ENCODE measurements at regions not wholly inside any gene's neighbourhood (a gene's known extent, or its start where the extent isn't known, plus 50 kb on each side); places are given as distances from the start of the nearest gene placed in this dataset.
"Not testable (repeated sequence)": the region's sequence is repeated elsewhere in the genome, so short reads cannot be mapped to it uniquely, and the experiment has no call there.

- DNase-seq: no peak
These were observed 125.3 kb downstream of the GLUD2 start for GRCh38 chrX:121172703-121173102.

GRCh38 chrX:121179972-121180371, 132.6 kb downstream of the GLUD2 start:
- no peak for DNase-seq

DNA sequence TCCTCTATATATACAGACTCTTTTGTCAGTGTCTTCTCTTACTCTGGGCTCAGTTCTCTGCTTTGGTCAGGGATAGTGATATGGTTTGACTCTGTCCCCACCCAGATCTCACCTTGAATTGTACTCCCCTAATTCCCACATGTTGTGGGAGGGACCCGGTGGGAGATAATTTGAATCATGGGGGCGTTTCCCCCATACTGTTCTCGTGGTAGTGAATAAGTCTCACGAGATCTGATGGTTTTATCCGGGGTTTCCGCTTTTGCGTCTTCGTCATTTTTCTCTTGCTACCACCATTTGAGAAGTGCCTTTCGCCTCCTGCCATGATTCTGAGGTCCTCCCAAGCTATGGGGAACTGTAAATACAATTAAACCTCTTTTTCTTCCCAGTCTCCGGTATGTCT, 144.4 kb downstream of the GLUD2 start:
- DNase-seq: no peak

GRCh38 chrX:121195719-121196118, 148.3 kb downstream of the GLUD2 start:
- no peak for DNase-seq

- DNase-seq: not testable (repeated sequence)
These were observed 149.5 kb downstream of the GLUD2 start for GRCh38 chrX:121196872-121197444.

- DNase-seq: no peak
These were observed 161.2 kb downstream of the GLUD2 start for GRCh38 chrX:121208563-121208962.

- DNase-seq: no peak
These were observed 169.4 kb downstream of the GLUD2 start for GRCh38 chrX:121216641-121217374.

DNA sequence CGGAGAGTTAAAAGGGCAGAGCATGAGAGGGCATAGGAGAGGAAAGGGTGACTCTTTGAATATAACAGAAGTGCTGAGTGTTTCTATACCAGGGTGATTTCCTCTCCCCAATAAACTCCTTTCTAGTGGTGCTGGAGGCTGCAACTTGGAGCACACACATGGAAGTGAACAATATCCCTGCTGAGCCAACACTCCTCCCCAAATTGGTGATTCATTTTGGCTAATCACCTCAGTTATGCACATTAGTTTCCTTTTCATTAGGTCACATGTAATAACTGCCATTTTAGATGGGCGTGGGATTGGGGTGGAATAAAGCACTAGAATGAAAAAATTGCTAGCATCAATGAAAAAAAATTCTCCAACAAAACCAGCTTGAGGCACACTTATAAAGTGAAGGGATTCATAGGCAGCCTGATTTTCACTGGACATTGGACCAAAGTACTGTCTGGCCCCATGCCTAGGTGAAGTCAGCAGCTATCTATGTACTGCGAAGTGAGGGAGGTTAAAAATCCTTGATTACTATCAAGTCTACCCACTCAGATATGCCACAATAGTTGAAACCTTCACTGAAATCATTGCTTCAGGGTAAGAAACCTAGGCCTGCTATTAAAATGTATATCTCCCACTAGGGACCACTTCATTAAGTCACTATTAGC, 174.0 kb downstream of the GLUD2 start:
- DNase-seq: no peak

- no peak for DNase-seq
These were observed 180.5 kb downstream of the GLUD2 start for GRCh38 chrX:121227888-121228287.

GRCh38 chrX:121231566-121232358, 184.4 kb downstream of the GLUD2 start:
- DNase-seq: no peak

DNA sequence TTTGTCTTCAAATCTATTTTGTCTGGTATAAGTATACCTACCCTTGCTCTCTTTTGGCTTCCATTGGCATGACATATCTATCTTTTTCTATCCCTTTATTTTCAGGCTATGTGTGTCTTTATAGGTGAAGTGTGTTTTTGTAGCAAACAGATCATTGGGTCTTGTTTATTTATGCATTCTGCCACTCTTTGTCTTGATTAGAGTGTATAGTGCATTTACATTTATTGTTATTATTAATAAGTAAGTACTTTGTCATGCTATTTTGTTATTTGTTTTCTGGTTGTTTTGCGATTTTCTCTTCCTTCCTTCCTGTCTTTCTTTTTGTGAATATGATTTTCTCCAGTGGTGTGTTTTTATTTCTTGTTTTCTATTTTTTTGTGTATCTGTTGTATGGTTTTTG, 188.6 kb downstream of the GLUD2 start:
- no peak for DNase-seq

GRCh38 chrX:121238093-121238492, 190.7 kb downstream of the GLUD2 start:
- DNase-seq: no peak

DNA sequence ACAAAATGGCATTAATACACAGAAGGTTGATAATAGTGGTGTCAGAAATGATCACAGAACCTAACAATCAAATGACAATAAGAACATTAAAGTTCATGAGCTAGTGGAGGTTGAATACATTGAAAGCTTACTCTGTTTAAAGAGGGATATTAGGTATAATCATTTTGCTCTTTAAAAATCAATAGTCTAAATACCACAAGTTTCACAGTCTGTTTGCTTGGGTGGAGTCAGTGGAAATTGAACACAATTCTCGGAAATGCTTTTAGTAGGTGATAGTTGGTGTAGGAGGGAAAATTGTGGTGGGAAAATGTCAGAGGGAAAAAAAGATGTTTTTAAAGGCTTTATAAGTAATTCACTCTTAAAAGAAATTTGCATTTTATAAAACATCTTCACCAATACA, 197.1 kb downstream of the GLUD2 start:
- no peak for DNase-seq

DNA sequence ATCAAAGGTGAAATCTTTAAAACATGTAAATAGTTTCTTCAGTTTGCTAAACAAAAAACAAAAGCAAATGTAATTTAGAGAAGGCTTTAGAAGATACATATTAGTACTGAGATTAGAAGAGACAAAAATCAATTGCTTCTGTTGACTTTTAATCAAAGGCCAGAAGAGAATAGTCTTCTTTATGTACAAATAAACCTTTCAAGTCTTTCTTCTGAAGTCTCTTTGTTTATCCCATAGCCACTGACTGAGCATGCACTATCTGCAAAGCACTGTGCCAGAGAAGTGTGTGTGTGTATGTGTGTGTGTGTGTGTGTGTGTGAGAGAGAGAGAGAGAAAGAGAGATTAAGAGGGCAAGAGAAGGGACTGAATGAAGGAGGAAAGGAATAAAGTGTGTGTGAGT, 198.4 kb downstream of the GLUD2 start:
- DNase-seq: no peak

DNA sequence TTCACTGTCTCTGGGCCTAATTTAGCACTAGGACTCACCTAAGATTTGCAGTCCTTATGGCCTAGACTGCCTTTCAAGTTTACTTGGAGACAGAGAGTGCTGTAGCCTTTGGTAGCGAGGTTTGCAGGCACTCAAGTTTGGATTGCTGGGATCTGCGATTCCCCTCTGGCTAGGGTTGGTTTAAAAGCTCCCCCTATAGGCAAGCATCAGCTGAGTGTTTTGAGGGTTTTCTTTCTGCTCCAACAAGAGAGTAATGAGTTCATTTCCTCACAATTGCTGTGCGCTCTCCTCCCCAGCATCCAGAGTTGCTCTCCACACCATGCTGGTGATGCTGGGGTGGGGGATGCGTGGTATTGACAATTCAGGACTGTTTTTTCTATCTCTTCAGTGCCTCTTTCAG, 206.9 kb downstream of the GLUD2 start:
- DNase-seq: no peak

DNA sequence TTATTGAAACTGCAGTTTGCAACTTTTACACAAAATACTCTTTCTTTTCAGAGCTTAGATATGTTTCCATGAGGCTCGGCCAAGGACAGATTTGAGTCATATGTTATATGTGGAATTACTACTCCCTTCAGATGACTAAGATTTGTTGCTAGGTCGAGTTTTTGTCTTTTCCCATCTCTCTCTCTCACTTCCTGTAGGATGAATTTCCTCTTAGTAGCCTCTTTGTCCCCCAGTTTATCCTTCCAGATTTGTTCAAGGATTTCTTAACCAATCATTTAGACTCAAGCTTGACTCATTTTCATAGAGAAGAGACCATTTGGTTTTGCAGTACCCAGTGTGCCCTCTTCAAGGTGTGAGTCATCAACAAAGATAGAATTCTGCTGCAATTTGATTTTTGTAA, 209.2 kb downstream of the GLUD2 start:
- DNase-seq: no peak

- no peak for DNase-seq
These were observed 211.1 kb downstream of the GLUD2 start for GRCh38 chrX:121258545-121258944.

DNA sequence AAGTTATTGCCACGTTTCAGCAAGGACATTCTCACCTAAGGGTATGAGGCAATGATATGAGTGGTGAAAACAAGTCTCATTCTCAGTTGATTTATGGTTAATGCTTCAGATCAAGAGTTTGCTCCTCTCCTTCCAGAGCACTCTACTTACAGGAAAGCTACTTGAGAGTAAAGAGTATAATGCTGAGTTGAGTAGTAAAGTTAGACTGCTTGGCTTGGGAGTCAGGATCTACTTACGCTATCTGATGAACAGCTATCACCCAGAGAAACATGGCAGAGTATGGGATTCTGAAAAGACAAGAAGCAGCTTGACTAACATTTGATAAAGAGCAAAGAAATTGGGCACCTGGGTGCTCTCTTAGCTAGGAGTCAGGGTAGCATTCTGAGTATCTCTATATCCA, 211.8 kb downstream of the GLUD2 start:
- DNase-seq: no peak

DNA sequence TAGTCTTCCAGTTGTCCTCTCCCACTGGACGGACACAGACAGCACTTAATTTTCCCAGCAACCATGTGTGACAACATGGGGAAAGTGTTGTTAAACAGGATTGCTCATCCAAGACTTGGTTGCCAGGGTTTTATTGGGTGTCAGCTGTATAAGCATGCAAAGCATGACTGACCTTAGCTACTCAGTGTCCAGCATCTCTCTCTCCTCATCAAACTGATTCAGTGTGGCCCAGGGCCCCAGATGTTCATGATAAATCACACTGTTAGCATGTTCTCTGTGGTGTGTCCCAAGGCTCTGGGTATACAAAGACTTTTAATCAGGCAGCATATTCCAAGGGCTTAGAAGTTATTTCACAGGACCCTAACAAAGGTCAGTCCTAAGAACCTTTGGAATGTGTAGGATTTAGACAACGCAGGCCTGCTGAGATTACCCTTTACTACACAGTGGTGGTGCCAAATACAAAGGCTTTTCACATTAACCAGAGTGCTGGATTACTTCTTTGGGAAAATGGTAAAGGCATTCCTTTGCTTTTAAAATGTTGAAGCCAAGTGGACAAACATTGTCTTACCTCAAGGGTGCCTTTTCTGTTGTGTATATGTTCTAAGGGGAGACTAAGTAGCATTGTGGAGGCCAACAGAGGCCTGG, 213.3 kb downstream of the GLUD2 start:
- DNase-seq: no peak

GRCh38 chrX:121283921-121284320, 236.5 kb downstream of the GLUD2 start:
- DNase-seq: no peak

DNA sequence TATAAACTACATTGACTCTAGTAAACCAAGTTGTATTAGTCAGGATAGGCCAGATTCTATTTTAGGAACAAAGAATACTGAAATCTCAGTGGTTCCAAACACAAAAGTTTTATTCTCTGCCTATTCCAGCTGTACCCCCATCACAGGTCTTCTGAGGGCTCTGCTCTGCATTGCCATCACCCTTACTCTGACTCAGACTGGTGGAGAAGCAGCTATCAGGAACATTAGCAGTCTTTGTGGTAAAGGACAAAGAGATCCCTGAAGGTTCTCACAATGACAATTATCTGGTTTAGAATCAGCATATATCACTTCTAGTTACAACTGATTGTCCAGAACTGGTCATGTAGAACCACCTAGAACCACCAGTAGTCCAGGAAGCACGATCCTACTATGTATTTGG, 251.1 kb downstream of the GLUD2 start:
- DNase-seq: no peak

DNA sequence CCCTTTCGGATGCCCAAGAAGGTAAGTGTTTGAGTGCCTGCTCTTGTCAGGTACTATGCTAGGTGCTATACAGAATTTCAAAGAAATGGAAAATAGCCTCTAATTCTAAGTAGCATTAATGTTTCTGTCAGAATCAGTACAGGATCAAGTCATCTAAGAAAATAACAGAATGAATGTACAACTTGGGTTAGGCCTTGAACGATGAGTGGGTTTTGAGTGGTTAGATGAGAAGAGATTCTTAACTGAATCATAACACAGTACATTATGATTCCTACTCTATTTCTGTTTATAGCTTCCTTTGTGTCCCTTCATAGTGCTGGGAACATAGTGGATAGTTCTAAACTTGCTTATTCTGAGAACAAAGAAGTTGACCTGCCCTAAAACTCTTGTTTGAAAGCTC, 253.9 kb downstream of the GLUD2 start:
- DNase-seq: no peak

DNA sequence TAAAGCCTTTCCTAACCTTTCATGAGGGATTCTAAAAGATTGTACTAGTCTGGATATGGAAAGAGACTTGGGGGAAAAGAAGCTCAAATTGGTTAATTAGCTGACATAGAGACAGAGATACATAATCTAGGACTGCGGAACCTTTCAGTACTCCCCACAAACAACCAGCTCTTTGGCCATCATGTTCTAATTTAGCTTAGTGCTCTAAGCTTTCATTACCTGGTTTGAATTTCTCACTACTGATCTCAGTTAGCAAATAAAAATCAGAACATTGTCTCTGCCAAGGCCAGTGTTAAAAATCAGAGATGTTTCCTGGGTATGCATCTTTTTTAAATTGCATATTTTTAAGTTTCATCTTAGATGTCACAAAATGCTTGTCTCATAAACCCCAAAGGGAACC, 254.4 kb downstream of the GLUD2 start:
- no peak for DNase-seq

Measured in suppressor macrophage (primary cell).